SK-N-SH (cell line): ENCODE measurements at regions not wholly inside any gene's neighbourhood (a gene's known extent, or its start where the extent isn't known, plus 50 kb on each side); places are given as distances from the start of the nearest gene placed in this dataset.

ENCODE experiments used
- CTCF ChIA-PET: fragments of 300-600, 350-600 bp; formaldehyde crosslinking; extraction: SDS; loops from one replicate; lab custom pipeline; 2021; lab: Yijun Ruan, JAX
- POLR2A ChIA-PET: fragments of 350-600 bp; sonication (Branson Sonifier 250); formaldehyde crosslinking; extraction: SDS; loops from one replicate; lab custom pipeline; 2020; ENCODE audit warnings: antibody characterized with exemption, inconsistent platforms; lab: Yijun Ruan, JAX
- DNase-seq: peaks from one replicate; pipeline ENCODE4 v3.0.0; 2012
- H2AFZ ChIP-seq: fragments of 200-600 bp; sonication (generic); 2 replicates; pipeline ENCODE4 v1.8.1; 2016; ENCODE audit warnings: antibody characterized with exemption, mild to moderate bottlenecking, low read depth
- H3F3A ChIP-seq: fragments of 200-600 bp; sonication (generic); replicated peaks from 2 replicates; pipeline ENCODE3; 2016; ENCODE audit warnings: antibody characterized with exemption, mild to moderate bottlenecking; ENCODE audit not compliant: insufficient read depth
- H3K27ac ChIP-seq, 2 experiments: fragments of 200-500 bp in 1 of 2; fragments of 200-600 bp in 1 of 2; sonication (Bioruptor generic) in 1 of 2; sonication (generic), shearing (Covaris generic) in 1 of 2; 2 replicates each; pipeline versions ENCODE4 v1.5.1 to v1.6.1; 2014 to 2016; ENCODE audit warnings: low read depth in 2 of 2, inconsistent platforms in 1 of 2, low read length in 1 of 2, mild to moderate bottlenecking in 1 of 2, mixed read lengths in 1 of 2
- H3K27me3 ChIP-seq: fragments of 200-600 bp; sonication (generic), shearing (Covaris generic); 2 replicates; pipeline ENCODE4 v1.6.1; 2016; ENCODE audit warnings: mixed run types; ENCODE audit not compliant: insufficient read depth
- H3K36me3 ChIP-seq, 2 experiments: fragments of 200-500 bp in 1 of 2; fragments of 200-600 bp in 1 of 2; sonication (Bioruptor generic) in 1 of 2; sonication (generic) in 1 of 2; replicated peaks in 1 of 2; 2 replicates each; pipeline versions ENCODE3 to v1.5.1; 2014 to 2016; ENCODE audit warnings: low read length in 1 of 2, mild to moderate bottlenecking in 1 of 2; ENCODE audit not compliant: insufficient read depth in 2 of 2, control insufficient read depth in 1 of 2
- H3K4me1 ChIP-seq, 2 experiments: fragments of 200-500 bp in 1 of 2; fragments of 200-600 bp in 1 of 2; sonication (Bioruptor generic) in 1 of 2; sonication (generic), shearing (Covaris generic) in 1 of 2; 2 replicates each; pipeline versions ENCODE4 v1.5.1 to v1.6.1; 2014 to 2016; ENCODE audit warnings: low read depth in 1 of 2, low read length in 1 of 2, mixed run types in 1 of 2; ENCODE audit not compliant: insufficient read depth in 2 of 2, control insufficient read depth in 1 of 2
- H3K4me2 ChIP-seq: fragments of 200-600 bp; sonication (generic), shearing (Covaris generic); 2 replicates; pipeline ENCODE4 v1.6.1; 2017; ENCODE audit warnings: mixed run types
- H3K4me3 ChIP-seq, 2 experiments: fragments of 200-500 bp in 1 of 2; fragments of 200-600 bp in 1 of 2; sonication (Bioruptor generic) in 1 of 2; sonication (generic), shearing (Covaris generic) in 1 of 2; 2 replicates each; pipeline versions ENCODE4 v1.5.1 to v1.8.1; 2014 to 2016; ENCODE audit warnings: low read depth in 2 of 2, inconsistent platforms in 1 of 2, low read length in 1 of 2, mild to moderate bottlenecking in 1 of 2, mixed read lengths in 1 of 2, moderate library complexity in 1 of 2
- H3K79me2 ChIP-seq: fragments of 200-600 bp; sonication (generic); 2 replicates; pipeline ENCODE4 v1.8.1; 2017; ENCODE audit warnings: mild to moderate bottlenecking; ENCODE audit not compliant: insufficient read depth
- H3K9ac ChIP-seq: fragments of 200-600 bp; sonication (generic); 2 replicates; pipeline ENCODE4 v1.6.1; 2017; ENCODE audit warnings: mixed run types
- H3K9me2 ChIP-seq: fragments of 200-600 bp; sonication (generic); 2 replicates; pipeline ENCODE4 v1.6.1; 2017; ENCODE audit warnings: mixed run types
- H3K9me3 ChIP-seq: fragments of 200-600 bp; sonication (generic); 2 replicates; pipeline ENCODE4 v1.6.1; 2017; ENCODE audit warnings: mixed run types, mild to moderate bottlenecking, moderate library complexity
- H4K20me1 ChIP-seq: fragments of 200-600 bp; sonication (generic); 2 replicates; pipeline ENCODE4 v1.6.1; 2017; ENCODE audit warnings: mild to moderate bottlenecking, mixed run types; ENCODE audit not compliant: insufficient read depth
- CHD2 ChIP-seq: fragments of 150-350 bp; IDR thresholded peaks from 2 replicates; pipeline ENCODE4 v1.6.1; 2018; ENCODE audit warnings: low read length; ENCODE audit not compliant: partially characterized antibody
- CTCF ChIP-seq: fragments of 200-600 bp; sonication (generic); IDR thresholded peaks from 2 replicates; pipeline ENCODE4 v1.6.1; 2017; ENCODE audit warnings: antibody characterized with exemption, mild to moderate bottlenecking, moderate library complexity
- ELF1 ChIP-seq: IDR thresholded peaks from 2 replicates; pipeline ENCODE4 v1.4.0; 2012
- EP300 ChIP-seq, 2 experiments: IDR thresholded peaks; 2 replicates each; pipeline versions ENCODE4 v1.4.0 to v1.6.1; 2012; ENCODE audit warnings: borderline replicate concordance in 1 of 2, low read depth in 1 of 2, low read length in 1 of 2
- EZH2phosphoT487 ChIP-seq: fragments of 200-600 bp; sonication (generic); IDR thresholded peaks from 2 replicates; pipeline ENCODE4 v1.6.1; 2017; ENCODE audit warnings: low read depth, mixed run types, mild to moderate bottlenecking, antibody characterized with exemption, moderate library complexity, borderline replicate concordance
- FOXJ3 ChIP-seq: sonication (generic); formaldehyde crosslinking; IDR thresholded peaks from 2 replicates; pipeline ENCODE4 v1.5.1; 2020; ENCODE audit warnings: mild to moderate bottlenecking, missing genetic modification reagents
- GABPA ChIP-seq: IDR thresholded peaks from 2 replicates; pipeline ENCODE4 v1.4.0; 2012; ENCODE audit warnings: low read depth, mild to moderate bottlenecking
- MAX ChIP-seq: IDR thresholded peaks from 2 replicates; pipeline ENCODE4 v1.4.0; 2012; ENCODE audit warnings: low read depth
- NFIC ChIP-seq: IDR thresholded peaks from 2 replicates; pipeline ENCODE4 v1.4.0; 2012; ENCODE audit warnings: borderline replicate concordance
- RAD21 ChIP-seq: IDR thresholded peaks from 2 replicates; pipeline ENCODE4 v1.6.1; 2012; ENCODE audit warnings: mild to moderate bottlenecking, low read length
- RCOR1 ChIP-seq: fragments of 150-350 bp; IDR thresholded peaks from 2 replicates; pipeline ENCODE4 v1.6.1; 2017; ENCODE audit warnings: antibody characterized with exemption, low read length
- RXRA ChIP-seq: IDR thresholded peaks from 2 replicates; pipeline ENCODE4 v1.4.0; 2012; ENCODE audit warnings: low read depth, mild to moderate bottlenecking, borderline replicate concordance
- SIN3A ChIP-seq: IDR thresholded peaks from 2 replicates; pipeline ENCODE4 v1.6.1; 2012; ENCODE audit warnings: low read depth, mild to moderate bottlenecking, low read length, moderate library complexity, borderline replicate concordance
- TEAD4 ChIP-seq: IDR thresholded peaks from 2 replicates; pipeline ENCODE4 v1.4.0; 2012; ENCODE audit warnings: mild to moderate bottlenecking, borderline replicate concordance; ENCODE audit not compliant: insufficient read depth
- YY1 ChIP-seq: IDR thresholded peaks from 2 replicates; pipeline ENCODE4 v1.4.0; 2012; ENCODE audit warnings: low read depth, mild to moderate bottlenecking
- ZBTB33 ChIP-seq: IDR thresholded peaks from 2 replicates; pipeline ENCODE4 v1.4.0; 2012; ENCODE audit warnings: low read depth, borderline replicate concordance
- WGBS: methylation state at CpG from one replicate; pipeline ENCODE4 v1.1.6; 2017; ENCODE audit warnings: low lambda C conversion rate; 5-methylcytosine and 5-hydroxymethylcytosine counted together
- TF ChIP-seq, protein P1 (sequence below): IDR thresholded peaks from 2 replicates; pipeline ENCODE4; 2012
- TF ChIP-seq, protein P2 (sequence below): IDR thresholded peaks from 2 replicates; pipeline ENCODE4 v1.4.0; 2012; ENCODE audit warnings: low read depth, borderline replicate concordance
- TF ChIP-seq, protein P3 (sequence below): fragments of 150-350 bp; IDR thresholded peaks from 2 replicates; pipeline ENCODE4 v1.6.1; 2017; ENCODE audit warnings: antibody characterized with exemption, low read length, low read depth, borderline replicate concordance

- Histone ChIP-seq H4K20me1 (peaks cover 29% of the 10 kb centered on the region), H3K4me3 (no peak overlapping the region), H3K9me2 (no peaks in the 10 kb centered on the region), H2AFZ (no peak overlapping the region), H3K27me3 (no peaks in the 10 kb centered on the region), H3K79me2 (peaks cover 95% of the 10 kb centered on the region), H3F3A (peaks cover 4% of the 10 kb centered on the region), H3K4me2 (no peak overlapping the region), H3K9me3 (no peaks in the 10 kb centered on the region), H3K9ac (no peak overlapping the region), H3K4me1 (no peaks in the 10 kb centered on the region)
- POLR2A ChIA-PET, result no interaction called here
- DNase-seq, result no peak
- CTCF ChIA-PET, result no interaction called here
- no peak for TF ChIP-seq YY1
- TF ChIP-seq EZH2phosphoT487, result no peak
- TF ChIP-seq, protein P1, sequence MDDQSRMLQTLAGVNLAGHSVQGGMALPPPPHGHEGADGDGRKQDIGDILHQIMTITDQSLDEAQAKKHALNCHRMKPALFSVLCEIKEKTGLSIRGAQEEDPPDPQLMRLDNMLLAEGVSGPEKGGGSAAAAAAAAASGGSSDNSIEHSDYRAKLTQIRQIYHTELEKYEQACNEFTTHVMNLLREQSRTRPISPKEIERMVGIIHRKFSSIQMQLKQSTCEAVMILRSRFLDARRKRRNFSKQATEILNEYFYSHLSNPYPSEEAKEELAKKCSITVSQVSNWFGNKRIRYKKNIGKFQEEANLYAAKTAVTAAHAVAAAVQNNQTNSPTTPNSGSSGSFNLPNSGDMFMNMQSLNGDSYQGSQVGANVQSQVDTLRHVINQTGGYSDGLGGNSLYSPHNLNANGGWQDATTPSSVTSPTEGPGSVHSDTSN, result no peak
- no peak for TF ChIP-seq FOXJ3 (CRISPR knock-in tag)
- TF ChIP-seq, all 33 proteins: peak for 0
- Histone ChIP-seq H3K27ac (no peak overlapping the region), H3K36me3 (no peaks in the 10 kb centered on the region)
Measured at GRCh38 chr18:46204143-46204542, 100.0 kb downstream of the HAUS1 start.

- Histone ChIP-seq H3K9ac (no peak overlapping the region), H3K79me2 (peaks cover 94% of the 10 kb centered on the region), H3K9me3 (no peaks in the 10 kb centered on the region), H3K36me3 (no peaks in the 10 kb centered on the region), H4K20me1 (peaks cover 48% of the 10 kb centered on the region), H3K4me2 (no peak overlapping the region), H2AFZ (no peak overlapping the region), H3F3A (peaks cover 19% of the 10 kb centered on the region), H3K27me3 (no peaks in the 10 kb centered on the region), H3K9me2 (no peaks in the 10 kb centered on the region), H3K4me1 (peaks cover 0 to 6% of the 10 kb centered on the region in 2 experiments; a peak in 1 of 4 replicates), H3K27ac (no peak overlapping the region), H3K4me3 (no peak overlapping the region)
- ChIA-PET CTCF (interaction anchor here (0.8 kb wide), 1 partner anchor 35 kb away, joined by 4 read pairs; no protein-coding TSS in a partner anchor), POLR2A (no interaction called here)
- WGBS, result 9% methylated on average over 1 of the region's 1 CpG
- no peak for DNase-seq
- TF ChIP-seq, protein P2, sequence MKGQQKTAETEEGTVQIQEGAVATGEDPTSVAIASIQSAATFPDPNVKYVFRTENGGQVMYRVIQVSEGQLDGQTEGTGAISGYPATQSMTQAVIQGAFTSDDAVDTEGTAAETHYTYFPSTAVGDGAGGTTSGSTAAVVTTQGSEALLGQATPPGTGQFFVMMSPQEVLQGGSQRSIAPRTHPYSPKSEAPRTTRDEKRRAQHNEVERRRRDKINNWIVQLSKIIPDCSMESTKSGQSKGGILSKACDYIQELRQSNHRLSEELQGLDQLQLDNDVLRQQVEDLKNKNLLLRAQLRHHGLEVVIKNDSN, result no peak
- TF ChIP-seq FOXJ3 (CRISPR knock-in tag), result no peak
- no peak for TF ChIP-seq CHD2
- TF ChIP-seq RCOR1, result no peak
- no peak for TF ChIP-seq ZBTB33
- TF ChIP-seq SIN3A, result no peak
- TF ChIP-seq RAD21, result no peak
- no peak for TF ChIP-seq CTCF
- no peak for TF ChIP-seq EZH2phosphoT487
- TF ChIP-seq ELF1, result no peak
- TF ChIP-seq RXRA, result no peak
- TF ChIP-seq EP300 (IDR thresholded peaks at IDR 0.05; ENCODE audit: borderline replicate concordance in 1 of 2, low read depth in 1 of 2, low read length in 1 of 2), result no peak
- TF ChIP-seq, protein P3, sequence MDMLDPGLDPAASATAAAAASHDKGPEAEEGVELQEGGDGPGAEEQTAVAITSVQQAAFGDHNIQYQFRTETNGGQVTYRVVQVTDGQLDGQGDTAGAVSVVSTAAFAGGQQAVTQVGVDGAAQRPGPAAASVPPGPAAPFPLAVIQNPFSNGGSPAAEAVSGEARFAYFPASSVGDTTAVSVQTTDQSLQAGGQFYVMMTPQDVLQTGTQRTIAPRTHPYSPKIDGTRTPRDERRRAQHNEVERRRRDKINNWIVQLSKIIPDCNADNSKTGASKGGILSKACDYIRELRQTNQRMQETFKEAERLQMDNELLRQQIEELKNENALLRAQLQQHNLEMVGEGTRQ, result no peak
- no peak for TF ChIP-seq MAX
- TF ChIP-seq GABPA, result no peak
- no peak for TF ChIP-seq TEAD4
- TF ChIP-seq NFIC, result no peak
Measured at GRCh38 chr18:46207985-46208384, 103.8 kb downstream of the HAUS1 start.
